ENCODE measurements at regions not wholly inside any gene's neighbourhood (a gene's known extent, or its start where the extent isn't known, plus 50 kb on each side); places are given as distances from the start of the nearest gene placed in this dataset.
A peak's percentile ranks its signal among the peaks of the same experiment; 100 is the strongest.

DNA sequence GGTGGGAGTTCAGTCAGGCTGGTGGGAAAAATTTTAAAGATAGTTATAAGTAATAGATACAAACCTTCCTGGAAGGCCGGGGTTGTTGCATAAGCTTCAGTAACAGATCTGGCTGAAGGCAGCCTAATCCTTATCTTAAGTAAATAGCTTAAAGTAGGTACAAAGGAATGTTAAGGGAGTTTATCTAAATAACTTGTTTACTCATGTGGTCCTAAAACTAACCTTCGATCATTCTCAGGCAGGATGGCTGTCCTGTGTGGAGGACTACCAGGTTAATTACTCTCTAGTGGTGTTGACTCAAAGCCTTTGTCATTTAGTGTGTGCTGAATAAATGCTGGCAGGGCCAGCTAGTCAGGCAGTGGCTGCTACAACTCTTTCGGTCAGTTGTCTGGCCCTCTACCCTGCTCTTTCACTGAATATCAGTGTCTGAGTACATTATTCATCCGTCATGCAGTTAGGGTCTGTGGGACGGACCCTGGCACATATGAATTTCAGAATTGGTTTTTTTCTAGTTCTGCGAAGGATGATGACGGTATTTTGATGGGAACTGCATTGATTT, 131.6 kb upstream of the TAB2 start:
- no peak for DNase-seq

GRCh38 chr6:149186873-149187272, 130.6 kb upstream of the TAB2 start:
- DNase-seq, result no peak

- peak; percentile 22 for DNase-seq
Measured at GRCh38 chr6:149190224-149190831, 127.2 kb upstream of the TAB2 start.

DNA sequence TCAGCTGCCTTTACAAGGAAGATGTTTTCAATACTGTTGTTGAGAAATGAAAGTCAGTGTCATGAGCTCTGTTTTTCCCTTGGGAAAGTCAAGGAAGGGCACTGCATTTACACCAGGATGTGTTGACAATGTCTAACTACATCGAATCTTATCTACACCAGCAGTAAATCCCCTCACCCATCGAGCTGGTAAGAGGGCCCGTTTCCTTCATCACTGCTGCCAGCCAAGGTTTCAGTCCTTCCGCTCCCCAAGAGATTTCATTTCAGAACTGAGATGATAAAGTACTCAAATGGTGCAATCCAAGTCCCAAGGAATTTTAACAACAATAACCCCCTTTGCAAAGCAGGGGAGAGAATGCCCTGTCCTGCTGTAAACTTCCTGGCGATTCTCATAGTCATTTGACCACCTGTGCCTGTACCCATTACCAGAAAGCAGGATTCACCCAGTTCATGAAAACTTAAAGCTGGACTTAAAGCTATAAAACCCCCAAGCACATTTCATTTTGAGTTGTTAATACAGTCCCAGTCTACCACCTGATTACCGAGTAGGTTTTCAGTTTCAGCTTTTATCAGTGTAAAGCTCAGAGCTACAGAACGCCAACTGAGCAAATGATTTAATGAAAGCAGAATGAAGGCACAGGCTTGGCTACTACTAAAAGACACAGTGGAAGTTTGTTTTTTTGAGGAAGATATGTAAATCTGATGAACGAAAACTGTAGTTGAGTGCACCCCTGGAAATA, 122.5 kb upstream of the TAB2 start:
- no peak for DNase-seq

- DNase-seq, result no peak
Measured at GRCh38 chr6:149196091-149196490, 121.4 kb upstream of the TAB2 start.

- DNase-seq, result no peak
Measured at GRCh38 chr6:149197482-149197881, 120.0 kb upstream of the TAB2 start.

GRCh38 chr6:149198265-149198664, 119.2 kb upstream of the TAB2 start:
- no peak for DNase-seq

GRCh38 chr6:149200282-149200945, 117.1 kb upstream of the TAB2 start:
- no peak for DNase-seq

DNA sequence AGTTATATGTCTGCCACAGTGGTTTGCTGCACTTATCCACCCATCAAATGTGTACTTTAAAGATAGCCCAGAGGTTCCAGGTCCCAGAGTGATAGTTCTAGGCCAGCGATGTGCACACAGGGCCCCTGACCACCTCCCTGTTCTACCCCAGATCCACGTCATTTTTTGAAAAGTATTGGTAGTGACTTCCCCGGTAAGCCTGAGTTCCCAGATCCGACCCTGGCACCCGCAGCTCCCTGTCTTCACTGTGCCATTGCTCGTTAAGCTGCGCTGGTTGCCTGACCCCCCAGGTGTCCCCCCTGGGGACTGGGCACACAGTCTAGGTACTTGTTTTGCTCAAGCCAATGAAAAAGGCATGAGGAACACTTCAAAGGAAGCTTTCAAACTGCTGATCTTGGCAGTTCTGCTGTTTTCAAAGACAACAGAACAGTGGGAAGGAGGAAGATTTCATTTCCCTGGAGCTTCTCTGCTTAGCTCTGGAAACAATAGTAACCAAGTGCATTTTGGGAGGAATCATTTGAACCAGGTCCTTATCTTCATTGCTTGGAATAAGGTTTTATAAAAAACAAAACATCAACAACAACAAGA, 116.3 kb upstream of the TAB2 start:
- DNase-seq, result no peak

GRCh38 chr6:149202100-149202499, 115.4 kb upstream of the TAB2 start:
- DNase-seq, result no peak

DNA sequence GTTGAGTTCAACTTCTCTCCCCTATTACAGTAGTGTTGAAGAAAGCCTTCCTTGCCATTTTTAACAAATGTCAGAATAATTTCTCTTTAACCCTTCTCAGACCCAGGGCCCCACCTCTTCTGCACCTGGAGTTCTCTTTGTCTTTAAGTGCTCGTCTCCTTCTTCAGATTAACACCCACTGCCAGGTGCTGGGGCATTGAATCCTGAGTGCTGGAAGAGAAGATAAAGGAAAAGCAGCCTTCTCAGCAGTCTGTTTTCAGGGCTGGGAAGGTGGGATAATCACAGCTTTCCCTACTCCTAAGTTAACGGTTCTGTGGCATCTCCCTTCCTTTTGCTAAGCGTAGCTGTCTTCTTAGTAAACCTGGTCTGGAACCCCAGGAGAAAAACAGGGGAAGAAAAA, 114.6 kb upstream of the TAB2 start:
- DNase-seq, result no peak

- no peak for DNase-seq
Measured at GRCh38 chr6:149203509-149203908, 114.0 kb upstream of the TAB2 start.

GRCh38 chr6:149208134-149208601, 109.3 kb upstream of the TAB2 start:
- DNase-seq, result no peak

- DNase-seq, result peak; percentile 29
Measured at GRCh38 chr6:149209871-149210775, 107.4 kb upstream of the TAB2 start.

DNA sequence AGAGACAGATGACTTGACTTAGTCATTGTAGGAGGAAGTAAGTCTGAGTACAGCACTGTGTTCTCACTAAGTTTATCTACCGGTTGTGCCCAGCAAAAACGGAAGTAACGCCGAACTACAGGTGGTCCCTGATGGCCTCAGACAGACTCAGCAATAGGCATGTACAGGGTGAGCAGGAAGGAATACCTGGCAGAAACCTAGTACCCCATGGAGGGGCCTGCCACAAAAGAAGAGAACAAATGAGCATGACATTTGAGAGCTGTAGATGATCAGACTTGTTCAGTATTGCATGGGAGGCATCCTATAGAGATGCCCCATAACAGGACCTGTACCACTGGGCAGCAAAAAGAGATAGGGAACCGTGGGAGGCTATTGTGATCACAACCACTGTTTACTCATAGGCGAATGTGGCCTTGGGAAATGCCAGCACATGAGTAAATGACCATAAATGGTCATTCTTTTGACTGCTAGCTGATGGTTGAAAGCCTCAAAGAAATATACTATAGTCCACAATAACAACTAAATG, 106.4 kb upstream of the TAB2 start:
- peak; percentile 18 for DNase-seq

GRCh38 chr6:149212206-149212605, 105.3 kb upstream of the TAB2 start:
- no peak for DNase-seq

DNA sequence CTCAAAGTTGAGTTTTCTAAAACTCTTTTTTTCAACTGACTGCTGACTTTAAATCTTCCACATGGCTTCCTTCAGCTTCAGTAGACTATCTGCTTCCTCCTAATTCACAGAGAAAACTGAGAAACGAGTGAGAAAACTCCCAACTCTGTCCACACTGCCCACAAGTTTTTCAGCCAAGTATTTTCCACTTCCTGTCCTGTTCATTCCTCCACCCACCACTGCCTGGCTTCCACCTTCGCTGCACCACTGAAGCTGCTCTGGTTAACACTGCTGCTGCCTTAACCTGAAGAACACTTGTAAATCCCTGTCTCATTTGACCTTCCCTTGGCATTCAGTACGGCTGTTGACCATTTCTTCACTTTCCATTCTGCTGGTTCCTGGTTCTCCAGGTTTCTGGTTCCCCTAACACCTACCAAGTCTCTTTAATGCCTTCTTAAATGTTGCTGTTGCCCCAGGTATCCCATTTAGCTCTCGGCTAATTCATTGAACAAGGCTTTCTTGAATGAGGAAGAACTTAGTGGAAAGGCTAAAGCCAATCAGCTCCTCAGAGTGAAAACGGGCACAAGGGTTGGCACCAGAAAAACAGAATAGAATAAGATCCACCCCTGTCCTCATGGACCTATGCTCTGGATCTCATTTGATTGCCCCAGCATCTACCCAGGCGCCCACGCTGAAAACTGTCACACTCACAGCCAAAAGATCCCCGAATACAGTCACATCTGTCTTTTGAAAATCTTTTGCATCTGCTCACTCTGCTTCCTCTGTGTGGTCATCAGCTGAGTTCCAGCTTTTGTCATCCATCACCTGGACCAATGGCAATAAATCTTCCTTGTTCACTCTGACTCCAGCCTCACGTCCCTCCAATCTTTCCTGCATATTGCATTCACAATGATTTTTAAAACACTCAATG, 104.4 kb upstream of the TAB2 start:
- no peak for DNase-seq

- no peak for DNase-seq
Measured at GRCh38 chr6:149213829-149214228, 103.7 kb upstream of the TAB2 start.

DNA sequence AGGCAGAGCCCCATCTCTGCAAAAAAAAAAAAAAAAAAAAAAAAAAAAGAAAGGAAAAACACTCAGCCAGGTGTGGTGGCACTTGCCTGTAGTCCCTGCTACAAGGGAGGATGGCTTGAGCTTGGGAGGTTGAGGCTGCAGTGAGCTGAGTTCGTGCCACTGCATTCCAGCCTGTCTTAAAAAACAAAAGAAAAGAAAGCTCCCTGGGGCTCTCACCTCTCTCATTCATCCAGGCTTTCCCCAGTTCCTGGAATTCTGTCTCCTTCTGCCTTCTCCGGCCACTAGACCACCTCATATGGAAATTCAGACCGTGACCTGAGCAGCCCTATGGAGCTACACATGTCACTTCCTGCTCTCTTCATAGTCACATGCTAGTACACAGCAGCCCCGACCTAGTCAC, 101.1 kb upstream of the TAB2 start:
- DNase-seq, result no peak

GRCh38 chr6:149217466-149217888, 100.0 kb upstream of the TAB2 start:
- DNase-seq, result no peak

DNA sequence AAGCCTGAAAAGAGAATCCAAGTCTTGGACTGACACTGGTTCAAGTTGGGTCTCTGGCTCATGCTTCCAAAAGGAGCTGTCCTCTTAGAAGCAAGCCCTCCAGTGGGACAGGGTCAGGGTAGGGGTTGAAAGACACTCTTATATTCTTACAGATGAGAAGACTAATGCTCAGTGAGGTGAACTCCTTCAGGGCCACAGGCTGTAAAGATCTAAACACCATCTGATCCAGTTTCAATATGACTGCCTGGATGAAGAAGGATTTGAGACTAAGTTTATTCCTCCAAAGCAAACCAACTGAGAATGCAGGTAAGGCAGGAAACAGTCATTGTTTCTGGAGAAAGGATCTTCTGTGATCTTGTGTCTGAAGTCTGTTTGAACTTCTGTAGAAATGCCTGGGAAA, 99.0 kb upstream of the TAB2 start:
- no peak for DNase-seq

All from activated gamma-delta T cell treated with Interleukin-2 at 50 U/mL for 16 hours (primary cell).